Stimulated activated CD8-positive, alpha-beta memory T cell treated with anti-CD3 and anti-CD28 coated beads, Interleukin-15, amount 100 ng/mL, for 48 hours (primary cell): ENCODE measurements at regions not wholly inside any gene's neighbourhood (a gene's known extent, or its start where the extent isn't known, plus 50 kb on each side); places are given as distances from the start of the nearest gene placed in this dataset.
"Not testable (repeated sequence)": the region's sequence is repeated elsewhere in the genome, so short reads cannot be mapped to it uniquely, and the experiment has no call there.

Experiments used
- DNase-seq, 2 donors: peaks; one replicate each; pipeline ENCODE4 v3.0.0-alpha.2; 2020; ENCODE audit warnings: low read depth in 2 of 2

DNA sequence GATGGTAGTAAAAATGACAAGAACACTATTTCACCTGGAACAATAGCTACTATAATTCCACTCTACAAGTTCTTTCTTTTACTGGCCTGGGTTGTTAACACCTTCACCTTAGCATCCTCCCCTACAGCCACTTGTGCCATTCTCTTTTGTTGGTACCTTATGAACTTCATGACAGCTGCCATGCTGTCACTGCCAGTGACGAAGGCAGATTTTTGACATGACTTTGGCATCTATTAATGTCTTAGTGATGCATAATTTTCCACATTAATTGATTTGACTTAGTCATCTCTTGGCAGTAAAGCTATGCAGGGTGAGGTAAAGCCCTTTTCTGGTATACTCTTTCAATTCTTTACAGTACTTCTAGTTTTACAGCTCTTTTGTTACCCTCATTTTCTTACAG is 207.9 kb downstream of the TANC2 start:
- no peak for DNase-seq

DNA sequence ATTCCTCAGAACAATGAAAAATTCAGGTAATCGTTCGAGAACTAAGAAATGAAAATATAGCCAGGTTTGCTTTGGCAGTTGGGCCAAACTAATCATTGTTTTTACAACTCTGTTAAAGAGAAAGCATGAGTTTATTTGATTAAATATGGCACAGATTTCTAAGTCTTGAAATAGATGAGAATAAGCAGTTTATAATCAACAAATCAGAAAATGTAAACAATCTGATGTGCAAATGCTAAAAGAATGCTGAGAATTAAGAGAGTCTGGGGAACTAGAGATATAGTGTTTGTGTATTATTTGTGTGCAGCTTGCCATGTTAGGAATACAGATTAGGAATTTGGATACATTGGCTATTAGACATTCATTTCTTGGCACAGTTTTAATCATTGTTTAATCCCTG is 212.5 kb downstream of the TANC2 start:
- no peak for DNase-seq

DNA sequence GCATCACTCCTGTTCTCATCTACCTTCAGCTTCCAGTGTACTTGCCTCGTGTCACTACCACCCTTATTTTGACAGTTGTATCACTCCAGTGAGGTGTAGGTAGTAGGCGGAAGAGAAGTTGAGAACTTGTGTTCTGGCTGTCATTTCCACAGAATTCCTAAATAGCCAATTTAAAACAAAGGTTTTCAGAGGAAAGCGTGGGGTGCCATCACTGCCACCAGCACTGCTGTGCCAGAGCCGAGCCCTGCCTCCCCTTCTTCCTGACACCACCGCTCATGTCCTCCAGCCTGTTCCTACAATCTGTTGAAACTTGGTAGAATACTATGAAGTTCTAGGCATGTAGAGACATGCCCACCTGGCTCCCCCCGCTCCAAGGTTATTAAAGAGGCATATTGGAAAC is 215.8 kb downstream of the TANC2 start:
- no peak for DNase-seq

DNA sequence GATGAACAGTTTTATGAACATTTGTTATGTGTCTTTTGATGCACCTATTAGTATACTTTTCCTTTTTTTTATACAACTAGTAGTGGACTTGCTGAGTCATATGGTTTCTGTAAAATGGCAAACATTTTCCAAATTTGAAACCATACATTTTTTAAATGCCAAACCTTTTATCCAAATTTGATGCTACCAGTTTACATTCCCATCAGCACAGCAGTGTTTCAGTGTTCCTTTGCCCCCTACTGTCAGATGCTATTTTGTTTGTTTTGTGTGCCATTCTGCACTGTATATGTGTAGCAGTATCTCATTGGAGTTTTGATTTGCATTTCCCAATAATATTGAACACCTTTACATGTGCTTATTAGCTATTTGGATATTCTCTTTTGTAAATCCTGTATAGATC is 219.4 kb downstream of the TANC2 start:
- DNase-seq = no peak

GRCh38 chr17:63189082-63189481 is 223.0 kb downstream of the TANC2 start:
- no peak for DNase-seq

DNA sequence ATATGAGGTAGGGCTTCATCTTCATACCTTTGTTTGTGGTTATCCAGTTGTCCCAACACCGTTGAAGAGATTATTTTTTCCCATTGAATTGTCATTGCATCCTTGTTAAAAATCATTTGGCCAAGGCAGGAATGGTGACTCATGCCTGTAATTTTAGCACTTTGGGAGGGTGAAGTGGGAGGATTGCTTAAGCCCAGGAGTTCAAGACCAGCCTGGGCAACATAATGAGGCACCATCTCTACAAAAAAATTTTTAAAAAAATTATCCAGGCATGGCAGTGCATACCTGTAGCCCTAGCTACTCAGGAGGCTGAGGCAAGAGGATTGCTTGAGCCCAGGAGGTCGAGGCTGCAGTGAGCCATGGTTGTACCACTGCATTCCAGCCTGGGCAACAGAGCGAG is 223.9 kb downstream of the TANC2 start:
- DNase-seq = no peak

DNA sequence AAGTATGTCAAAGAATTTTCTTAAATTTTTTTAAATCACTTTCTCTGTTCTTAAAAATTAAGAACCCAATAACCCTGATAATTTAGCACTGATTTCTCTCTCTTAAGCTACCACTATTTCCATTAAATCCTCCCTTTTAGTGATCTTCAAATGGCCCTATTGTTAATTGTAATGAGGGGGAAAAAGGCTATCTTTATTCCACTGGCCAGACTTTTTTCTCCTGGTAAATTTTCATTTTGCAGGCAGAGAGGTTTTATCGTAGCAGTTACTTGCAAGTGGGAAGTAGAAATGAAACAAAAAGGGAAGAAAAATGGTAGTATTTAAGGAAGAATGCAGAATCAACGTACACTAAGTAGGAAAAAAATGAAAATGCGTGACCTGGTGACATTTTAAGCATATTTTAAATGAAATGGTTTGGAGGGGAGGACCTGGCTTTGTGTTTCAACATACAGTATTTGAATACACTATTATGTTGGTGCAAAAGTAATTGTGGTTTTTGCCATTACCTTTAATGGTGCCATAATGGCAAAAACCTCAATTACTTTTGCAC is 224.9 kb downstream of the TANC2 start:
- DNase-seq = no peak

DNA sequence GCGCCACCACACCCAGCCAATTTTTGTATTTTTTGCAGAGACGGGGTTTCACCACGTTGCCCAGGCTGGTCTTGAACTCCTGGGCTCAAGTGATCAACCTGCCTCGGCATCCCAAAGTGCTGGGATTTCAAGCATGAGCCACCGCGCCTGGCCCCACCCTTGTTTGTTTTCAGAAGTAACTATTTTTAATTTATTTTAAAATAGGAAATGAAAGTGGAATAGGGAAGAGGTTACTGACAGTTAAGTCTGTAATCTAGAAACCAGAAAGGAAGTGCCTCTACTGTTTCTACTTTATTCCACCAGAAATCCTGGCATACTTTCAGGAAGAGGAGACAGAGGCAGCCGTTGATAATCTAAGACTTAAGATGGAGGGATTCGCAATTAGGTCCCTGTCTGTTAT is 225.6 kb downstream of the TANC2 start:
- DNase-seq = no peak

GRCh38 chr17:63193827-63194226 is 227.8 kb downstream of the TANC2 start:
- DNase-seq = no peak

GRCh38 chr17:63196772-63197335 is 230.8 kb downstream of the TANC2 start:
- no peak for DNase-seq

GRCh38 chr17:63203652-63204051 is 237.6 kb downstream of the TANC2 start:
- DNase-seq = no peak

DNA sequence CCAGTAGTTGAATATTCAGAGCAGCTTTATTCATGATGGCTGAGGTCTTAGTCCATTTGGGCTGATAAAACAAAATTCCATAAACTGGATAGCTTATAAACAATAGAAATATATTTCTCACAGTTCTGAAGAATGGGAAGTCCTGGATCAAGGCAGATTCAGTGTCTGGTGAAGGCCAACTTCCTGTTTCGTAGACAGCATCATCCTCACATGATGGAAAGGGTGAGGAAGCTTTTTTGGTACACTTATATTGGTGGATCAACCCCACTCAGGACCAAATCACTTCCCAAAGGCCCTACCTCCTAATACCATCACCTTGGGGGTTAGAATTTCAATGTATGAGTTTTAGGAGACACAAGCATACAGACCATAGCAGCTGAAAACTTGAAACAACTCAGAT is 224.2 kb downstream of the CYB561 start:
- no peak for DNase-seq

GRCh38 chr17:63222655-63223054 is 223.5 kb downstream of the CYB561 start:
- DNase-seq = peak in 1 of 2 donors; percentile 9

- no peak for DNase-seq
These were observed 222.7 kb downstream of the CYB561 start for GRCh38 chr17:63223212-63223911.

DNA sequence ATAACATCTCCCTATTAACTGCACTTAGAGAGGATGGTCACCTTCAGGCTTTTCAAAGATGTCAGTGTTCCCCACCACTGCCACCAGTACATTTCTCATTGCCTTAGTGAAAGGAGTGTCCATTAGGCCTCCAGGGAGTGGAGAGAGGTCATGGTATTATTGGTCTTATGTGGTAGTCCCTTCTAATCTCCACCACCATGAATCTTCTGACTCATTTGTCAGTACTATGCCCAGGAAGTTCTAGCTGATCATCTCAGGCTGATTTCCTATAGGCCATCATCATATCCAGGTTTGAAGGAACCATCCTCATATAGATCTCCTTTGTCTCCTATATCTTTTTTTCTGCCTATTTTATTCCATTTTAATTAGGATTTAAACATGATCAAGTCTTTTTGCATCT is 221.5 kb downstream of the CYB561 start:
- DNase-seq = no peak

GRCh38 chr17:63226720-63227119 is 219.4 kb downstream of the CYB561 start:
- DNase-seq = not testable (repeated sequence)

DNA sequence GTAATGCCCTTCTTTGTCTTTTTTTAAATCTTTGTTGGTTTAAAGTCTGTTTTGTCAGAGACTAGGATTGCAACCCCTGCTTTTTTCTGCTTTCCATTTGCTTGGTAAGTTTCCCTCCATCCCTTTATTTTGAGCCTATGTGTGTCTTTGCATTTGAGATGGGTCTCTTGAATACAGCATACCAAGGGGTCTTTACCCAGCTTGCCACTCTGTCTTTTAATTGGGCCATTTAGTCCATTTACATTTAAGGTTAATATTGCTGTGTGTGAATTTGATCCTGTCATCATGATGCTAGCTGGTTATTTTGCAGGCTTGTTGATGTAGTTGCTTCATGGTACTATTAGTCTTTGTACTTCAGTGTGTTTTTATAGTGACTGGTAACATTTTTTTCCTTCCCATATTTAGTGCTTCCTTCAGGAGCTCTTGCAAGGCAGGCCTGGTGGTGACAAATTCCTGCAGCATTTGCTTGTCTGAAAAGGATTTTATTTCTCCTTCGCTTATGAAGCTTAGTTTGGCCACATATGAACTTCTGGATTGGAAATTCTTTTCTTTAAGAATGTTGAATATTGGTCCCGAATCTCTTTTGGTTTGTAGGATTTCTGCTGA is 215.0 kb downstream of the CYB561 start:
- not testable (repeated sequence) for DNase-seq

DNA sequence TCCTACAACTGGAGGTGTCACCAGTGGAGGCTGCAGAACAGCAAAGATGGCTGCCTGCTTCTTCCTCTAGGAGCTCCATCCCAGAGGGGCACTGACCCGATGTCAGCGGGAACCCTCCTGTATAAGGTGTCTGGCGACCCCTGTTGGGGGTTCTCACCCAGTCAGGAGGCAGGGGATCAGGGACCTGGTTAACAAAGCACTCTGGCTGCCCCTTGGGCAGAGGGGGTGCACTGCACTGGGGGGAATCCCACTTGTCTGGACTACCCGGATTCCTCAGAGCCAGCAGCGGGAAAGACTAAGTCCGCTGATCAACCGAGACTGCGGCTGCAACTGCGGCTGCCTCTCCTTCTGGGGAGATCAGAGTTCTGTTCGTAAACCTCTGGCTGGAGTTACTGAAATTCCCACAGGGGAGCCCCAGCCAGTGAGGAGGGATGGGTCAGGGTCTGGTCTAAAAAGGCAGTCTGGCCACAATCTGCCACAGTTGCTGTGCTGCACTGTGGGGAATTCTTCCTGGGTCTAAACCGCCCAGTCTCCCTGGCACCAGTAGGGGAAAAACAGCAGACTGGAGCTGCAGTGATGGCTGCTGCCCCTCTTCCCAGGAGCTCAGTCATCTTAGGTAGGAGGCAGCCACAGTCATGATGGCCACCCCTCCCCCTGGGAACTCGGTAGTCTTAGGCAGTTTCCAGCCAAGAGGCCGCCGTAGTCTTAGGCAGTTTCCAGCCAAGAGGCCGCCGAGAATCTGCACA is 213.4 kb downstream of the CYB561 start:
- no peak for DNase-seq

- no peak for DNase-seq
These were observed 206.0 kb downstream of the CYB561 start for GRCh38 chr17:63240106-63240505.

- DNase-seq = no peak
These were observed 199.8 kb downstream of the CYB561 start for GRCh38 chr17:63246344-63246743.

- no peak for DNase-seq
These were observed 198.4 kb downstream of the CYB561 start for GRCh38 chr17:63247706-63248105.

DNA sequence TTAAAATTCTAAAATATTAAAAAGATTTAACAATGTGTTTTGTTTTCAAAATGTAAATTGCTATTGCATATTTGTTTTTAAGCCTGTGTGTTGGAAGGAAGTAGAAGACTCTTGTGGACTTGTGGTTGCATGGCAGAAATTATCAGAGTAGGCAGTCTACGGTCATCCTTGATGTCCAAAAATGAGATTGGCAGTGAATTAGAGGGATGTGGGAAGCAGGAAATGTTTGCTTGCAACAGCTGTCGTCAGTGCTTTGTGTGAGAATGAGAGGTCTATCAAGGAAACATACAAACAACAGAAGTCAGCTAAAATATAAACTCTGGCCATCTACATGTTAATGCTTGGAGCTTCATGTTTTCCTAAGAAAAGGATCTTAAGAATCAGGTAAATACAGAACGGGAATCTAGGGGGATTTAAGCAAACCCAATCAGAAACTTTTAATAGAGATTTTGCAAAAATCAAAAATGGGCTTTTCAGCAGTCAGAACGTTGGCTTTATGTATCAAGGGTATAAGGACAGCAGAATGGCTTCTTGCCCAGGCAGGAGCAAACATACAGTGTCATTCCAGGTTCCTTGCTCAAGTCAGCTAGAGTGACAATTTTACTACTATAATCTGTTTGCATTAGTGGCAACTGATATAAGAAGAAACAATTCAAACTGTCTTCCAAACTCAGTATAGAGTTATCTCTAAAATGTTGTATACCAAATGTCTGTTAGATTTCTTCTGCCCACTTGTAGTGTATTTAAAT is 196.7 kb downstream of the CYB561 start:
- no peak for DNase-seq
